GM23248 (cell line): ENCODE measurements at regions not wholly inside any gene's neighbourhood (a gene's known extent, or its start where the extent isn't known, plus 50 kb on each side); places are given as distances from the start of the nearest gene placed in this dataset.
"Not testable (repeated sequence)": the region's sequence is repeated elsewhere in the genome, so short reads cannot be mapped to it uniquely, and the experiment has no call there.

Experiments
- DNase-seq: peaks from one replicate; pipeline ENCODE4 v3.0.0-alpha.2; 2015
- H2AFZ ChIP-seq: fragments of 200-600 bp; sonication (generic); 2 replicates; pipeline ENCODE4 v1.6.1; 2016; ENCODE audit warnings: antibody characterized with exemption
- H3F3A ChIP-seq: fragments of 200-600 bp; sonication (generic); 2 replicates; pipeline ENCODE4 v1.6.1; 2016; ENCODE audit warnings: mild to moderate bottlenecking, antibody characterized with exemption, mixed run types; ENCODE audit not compliant: insufficient read depth
- H3K27ac ChIP-seq: fragments of 200-600 bp; sonication (generic); 2 replicates; pipeline ENCODE4 v1.5.1; 2016; ENCODE audit warnings: mild to moderate bottlenecking
- H3K27me3 ChIP-seq: fragments of 200-600 bp; sonication (generic); replicated peaks from 2 replicates; pipeline ENCODE4 v1.6.1; 2016; ENCODE audit warnings: mild to moderate bottlenecking; ENCODE audit not compliant: insufficient read depth
- H3K36me3 ChIP-seq: fragments of 200-600 bp; sonication (generic); 2 replicates; pipeline ENCODE4 v1.6.1; 2016; ENCODE audit warnings: low read depth, mild to moderate bottlenecking
- H3K4me1 ChIP-seq: fragments of 200-600 bp; sonication (generic); 2 replicates; pipeline ENCODE4 v1.6.1; 2016; ENCODE audit warnings: mild to moderate bottlenecking; ENCODE audit not compliant: insufficient read depth
- H3K4me2 ChIP-seq: fragments of 200-600 bp; sonication (generic); one replicate; pipeline ENCODE4 v1.6.1; 2016; ENCODE audit warnings: mild to moderate bottlenecking; ENCODE audit not compliant: unreplicated experiment
- H3K4me3 ChIP-seq: fragments of 200-600 bp; sonication (generic); 2 replicates; pipeline ENCODE4 v1.5.1; 2016; ENCODE audit warnings: mild to moderate bottlenecking
- H3K79me2 ChIP-seq: fragments of 200-600 bp; sonication (generic); 2 replicates; pipeline ENCODE4 v1.6.1; 2016; ENCODE audit warnings: mild to moderate bottlenecking; ENCODE audit not compliant: insufficient read depth
- H3K9ac ChIP-seq: fragments of 200-600 bp; sonication (generic); 2 replicates; pipeline ENCODE4 v1.6.1; 2016; ENCODE audit warnings: mild to moderate bottlenecking
- H3K9me2 ChIP-seq: fragments of 200-600 bp; sonication (generic); 2 replicates; pipeline ENCODE4 v1.6.1; 2016; ENCODE audit warnings: mixed run types, mild to moderate bottlenecking, moderate library complexity; ENCODE audit not compliant: insufficient read depth
- H3K9me3 ChIP-seq: fragments of 200-600 bp; sonication (generic); one replicate; pipeline ENCODE4 v1.6.1; 2017; ENCODE audit warnings: low read depth
- H4K20me1 ChIP-seq: fragments of 200-600 bp; sonication (generic); 2 replicates; pipeline ENCODE4 v1.6.0; 2016; ENCODE audit not compliant: insufficient read depth
- EZH2 ChIP-seq: fragments of 200-600 bp; sonication (generic); IDR thresholded peaks from 2 replicates; pipeline ENCODE4 v1.6.1; 2018; ENCODE audit warnings: antibody characterized with exemption, mild to moderate bottlenecking; ENCODE audit not compliant: insufficient read depth, poor library complexity, severe bottlenecking
- EZH2phosphoT487 ChIP-seq: fragments of 200-600 bp; sonication (generic); IDR thresholded peaks from 2 replicates; pipeline ENCODE4 v1.6.1; 2018; ENCODE audit warnings: antibody characterized with exemption, moderate library complexity, mild to moderate bottlenecking, low read depth; ENCODE audit not compliant: insufficient read depth
- WGBS, 2 experiments: methylation state at CpG; one replicate each; pipeline ENCODE4 v1.1.6; 2015 to 2017; ENCODE audit warnings: low lambda C conversion rate in 2 of 2, low coverage in 1 of 2; ENCODE audit errors: missing lambda C conversion rate in 2 of 2; 5-methylcytosine and 5-hydroxymethylcytosine counted together
- in situ Hi-C: fragments of 300-500 bp; cut with MboI; formaldehyde crosslinking; loops from 2 replicates; pipeline ENCODE4 v1.15.0; 2020

GRCh38 chr5:17373406-17373805 lies 124.6 kb upstream of the TAF11L2 start:
- Histone ChIP-seq H3K4me1 (peaks cover 12% of the 10 kb centered on the region), H3K36me3 (no peaks in the 10 kb centered on the region), H3F3A (peaks cover 4% of the 10 kb centered on the region; the same call in 1 of the 2 replicates), H3K9me3 (no peaks in the 10 kb centered on the region), H3K4me3 (no peak overlapping the region), H3K27me3 (no peaks in the 10 kb centered on the region), H3K27ac (no peak overlapping the region), H3K4me2 (no peak overlapping the region), H3K9me2 (no peaks in the 10 kb centered on the region), H3K79me2 (no peaks in the 10 kb centered on the region), H2AFZ (no peak overlapping the region), H4K20me1 (no peaks in the 10 kb centered on the region), H3K9ac (no peak overlapping the region)
- WGBS, 2 experiments, result 62 to 65% methylated on average over 5 of the region's 5 CpGs
- no peak for TF ChIP-seq EZH2phosphoT487
- no peak for TF ChIP-seq EZH2
- in situ Hi-C loops, result no loop called here
- DNase-seq, result no peak

- Histone ChIP-seq H3F3A (peaks cover 10% of the 10 kb centered on the region; the same call in 1 of the 2 replicates), H3K27ac (peak overlapping the region; percentile 11; the same call in 1 of the 2 replicates), H2AFZ (no peak overlapping the region; the same call in 1 of the 2 replicates), H3K36me3 (no peaks in the 10 kb centered on the region), H3K27me3 (no peaks in the 10 kb centered on the region), H3K9me2 (no peaks in the 10 kb centered on the region), H3K4me2 (no peak overlapping the region), H3K4me3 (no peak overlapping the region), H3K9ac (no peak overlapping the region), H3K4me1 (peaks cover 18% of the 10 kb centered on the region), H4K20me1 (no peaks in the 10 kb centered on the region), H3K9me3 (no peaks in the 10 kb centered on the region), H3K79me2 (no peaks in the 10 kb centered on the region)
- in situ Hi-C loops, result no loop called here
- peak; percentile 72 for DNase-seq
- 44 to 47% methylated on average over 7 of the region's 7 CpGs for WGBS, 2 experiments
- TF ChIP-seq EZH2phosphoT487 (no peak), EZH2 (no peak)
Measured at GRCh38 chr5:17373814-17374556, 124.0 kb upstream of the TAF11L2 start.

- Histone ChIP-seq H3F3A (peaks cover 12% of the 10 kb centered on the region; the same call in 1 of the 2 replicates), H3K4me3 (no peak overlapping the region), H2AFZ (no peak overlapping the region), H3K4me1 (peaks cover 25% of the 10 kb centered on the region), H3K27me3 (no peaks in the 10 kb centered on the region), H4K20me1 (no peaks in the 10 kb centered on the region), H3K9me3 (no peaks in the 10 kb centered on the region), H3K79me2 (no peaks in the 10 kb centered on the region), H3K27ac (no peak overlapping the region), H3K36me3 (no peaks in the 10 kb centered on the region), H3K4me2 (no peak overlapping the region), H3K9me2 (no peaks in the 10 kb centered on the region), H3K9ac (no peak overlapping the region)
- peak; percentile 26 for DNase-seq
- TF ChIP-seq EZH2, result no peak
- TF ChIP-seq EZH2phosphoT487, result no peak
- 53 to 56% methylated on average over 10 of the region's 10 CpGs for WGBS, 2 experiments
- in situ Hi-C loops, result no loop called here
Measured at GRCh38 chr5:17374973-17375742, 122.9 kb upstream of the TAF11L2 start.

- WGBS, 2 experiments, result 74 to 76% methylated on average over 2 of the region's 2 CpGs
- H3K27me3 ChIP-seq, H3K4me3 ChIP-seq, H3K9ac ChIP-seq, H3K9me2 ChIP-seq, H3K27ac ChIP-seq, DNase-seq, H3K36me3 ChIP-seq, H4K20me1 ChIP-seq, H3K79me2 ChIP-seq, H3K4me2 ChIP-seq, H2AFZ ChIP-seq, H3K9me3 ChIP-seq, in situ Hi-C loops: not testable (repeated sequence)
- Histone ChIP-seq H3K4me1 (peaks cover 25% of the 10 kb centered on the region), H3F3A (peaks cover 12% of the 10 kb centered on the region; the same call in 1 of the 2 replicates)
Measured at GRCh38 chr5:17375886-17376285, 122.1 kb upstream of the TAF11L2 start.
